H1 (cell line): ENCODE measurements at regions not wholly inside any gene's neighbourhood (a gene's known extent, or its start where the extent isn't known, plus 50 kb on each side); places are given as distances from the start of the nearest gene placed in this dataset.

Experiments
- CTCF ChIA-PET: fragments of 300-600 bp; sonication (Branson Sonifier 250); formaldehyde crosslinking; loops from one replicate; lab custom pipeline; 2021; ENCODE audit not compliant: partially characterized antibody; lab: Charles Lee
- POLR2A ChIA-PET: fragments of 300-600 bp; sonication (Branson Sonifier 250); formaldehyde crosslinking; loops from one replicate; lab custom pipeline; 2021; ENCODE audit warnings: inconsistent platforms; ENCODE audit not compliant: partially characterized antibody; lab: Charles Lee
- DNase-seq, 2 experiments: peaks; one replicate each; pipeline versions ENCODE4 v3.0.0 to v3.0.0-alpha.2; 2010 to 2022; ENCODE audit warnings: low spot score in 2 of 2, low read depth in 1 of 2, mixed read lengths in 1 of 2
- FAIRE-seq: peaks from 2 replicates; lab custom pipeline; 2011; peaks lifted over from hg19 to GRCh38; lab: Jason Lieb, UNC
- H2AFZ ChIP-seq: 2 replicates; pipeline ENCODE4 v1.8.1; 2012; ENCODE audit warnings: low read length, inconsistent platforms
- H2AK5ac ChIP-seq: 2 replicates; pipeline ENCODE4 v1.6.1; 2013; ENCODE audit warnings: low read depth, low read length
- H2BK120ac ChIP-seq: replicated peaks from 2 replicates; pipeline ENCODE3; 2013; ENCODE audit warnings: low read depth, low read length, inconsistent platforms
- H2BK12ac ChIP-seq: 2 replicates; pipeline ENCODE4 v1.6.1; 2013; ENCODE audit warnings: low read depth, low read length
- H2BK15ac ChIP-seq: 2 replicates; pipeline ENCODE4 v1.6.1; 2013; ENCODE audit warnings: low read length
- H2BK20ac ChIP-seq: 2 replicates; pipeline ENCODE4 v1.6.1; 2013; ENCODE audit warnings: low read length
- H2BK5ac ChIP-seq: 2 replicates; pipeline ENCODE4 v1.6.1; 2013; ENCODE audit warnings: low read depth, low read length
- H3K14ac ChIP-seq: 2 replicates; pipeline ENCODE4 v1.6.1; 2013; ENCODE audit warnings: inconsistent platforms; ENCODE audit not compliant: insufficient read length
- H3K18ac ChIP-seq: 2 replicates; pipeline ENCODE4 v1.6.1; 2013; ENCODE audit warnings: low read length; ENCODE audit errors: extremely low read depth
- H3K23ac ChIP-seq: 2 replicates; pipeline ENCODE4 v1.6.1; 2013; ENCODE audit warnings: inconsistent platforms; ENCODE audit not compliant: insufficient read length
- H3K23me2 ChIP-seq: 2 replicates; pipeline ENCODE4 v1.6.1; 2013; ENCODE audit warnings: low read depth, low read length
- H3K27ac ChIP-seq: 2 replicates; pipeline ENCODE4 v1.6.1; 2011; ENCODE audit warnings: low read depth, low read length, inconsistent platforms
- H3K27me3 ChIP-seq, 4 experiments: replicated peaks in 1 of 4; 1 replicate in 1 of 4; 2 replicates in 3 of 4; pipeline versions ENCODE4 v1.6.1 to v1.8.1; 2011 to 2013; ENCODE audit warnings: low read length in 3 of 4, mild to moderate bottlenecking in 3 of 4, inconsistent platforms in 2 of 4, mixed read lengths in 2 of 4, moderate library complexity in 1 of 4; ENCODE audit not compliant: control insufficient read depth in 3 of 4, insufficient read depth in 3 of 4; ENCODE audit errors: extremely low read depth in 1 of 4
- H3K36me3 ChIP-seq, 4 experiments: 2 replicates each; pipeline versions ENCODE4 v1.6.1 to v1.8.1; 2011 to 2013; ENCODE audit warnings: mild to moderate bottlenecking in 4 of 4, low read length in 3 of 4, moderate library complexity in 2 of 4, control low read depth in 1 of 4, inconsistent platforms in 1 of 4; ENCODE audit not compliant: insufficient read depth in 4 of 4, control insufficient read depth in 2 of 4
- H3K4ac ChIP-seq: replicated peaks from 2 replicates; pipeline ENCODE3; 2013; ENCODE audit warnings: low read length, low read depth, mixed read lengths, inconsistent platforms; ENCODE audit not compliant: insufficient read length
- H3K4me1 ChIP-seq, 4 experiments: replicated peaks in 1 of 4; 1 replicate in 1 of 4; 2 replicates in 3 of 4; pipeline versions ENCODE4 v1.6.1 to v1.8.1; 2011 to 2013; ENCODE audit warnings: low read length in 3 of 4, inconsistent platforms in 2 of 4, mixed read lengths in 1 of 4; ENCODE audit not compliant: insufficient read depth in 4 of 4, control insufficient read depth in 3 of 4
- H3K4me2 ChIP-seq, 2 experiments: 2 replicates each; pipeline versions ENCODE4 v1.6.1 to v1.8.1; 2011 to 2013; ENCODE audit warnings: low read depth in 2 of 2, low read length in 2 of 2, control low read depth in 1 of 2, inconsistent platforms in 1 of 2, mild to moderate bottlenecking in 1 of 2; ENCODE audit not compliant: insufficient read depth in 1 of 2
- H3K4me3 ChIP-seq, 4 experiments: fragments of 200-600, 300-600 bp in 1 of 4; sonication (generic), shearing (Covaris generic), sonication (Bioruptor Twin) in 1 of 4; 2 replicates each; pipeline versions ENCODE4 v1.5.1 to v1.8.1; 2011 to 2016; ENCODE audit warnings: low read length in 4 of 4, low read depth in 3 of 4, control low read depth in 2 of 4, inconsistent platforms in 2 of 4, mild to moderate bottlenecking in 2 of 4, mixed read lengths in 1 of 4, moderate library complexity in 1 of 4; ENCODE audit not compliant: insufficient read depth in 2 of 4; ENCODE audit errors: extremely low read depth in 1 of 4
- H3K56ac ChIP-seq: replicated peaks from 2 replicates; pipeline ENCODE3; 2013; ENCODE audit warnings: low read depth, mild to moderate bottlenecking, mixed read lengths, low read length, inconsistent platforms; ENCODE audit not compliant: insufficient read length
- H3K79me1 ChIP-seq: 2 replicates; pipeline ENCODE4 v1.6.1; 2013; ENCODE audit warnings: low read depth, low read length, control low read depth
- H3K79me2 ChIP-seq, 2 experiments: 2 replicates each; pipeline versions ENCODE4 v1.6.1 to v1.8.1; 2012 to 2013; ENCODE audit warnings: low read length in 2 of 2, mild to moderate bottlenecking in 2 of 2, inconsistent platforms in 1 of 2; ENCODE audit not compliant: insufficient read depth in 2 of 2, control insufficient read depth in 1 of 2
- H3K9ac ChIP-seq, 4 experiments: replicated peaks in 1 of 4; 1 replicate in 1 of 4; 2 replicates in 3 of 4; pipeline versions ENCODE4 v1.6.1 to v1.8.1; 2011 to 2013; ENCODE audit warnings: low read depth in 3 of 4, low read length in 3 of 4, control low read depth in 2 of 4, mild to moderate bottlenecking in 2 of 4, moderate library complexity in 2 of 4, inconsistent platforms in 1 of 4; ENCODE audit errors: extremely low read depth in 1 of 4
- H3K9me3 ChIP-seq, 2 experiments: 2 replicates each; pipeline versions ENCODE4 v1.6.1 to v1.8.1; 2012 to 2013; ENCODE audit warnings: mild to moderate bottlenecking in 2 of 2, moderate library complexity in 2 of 2, control low read depth in 1 of 2, inconsistent platforms in 1 of 2, low read depth in 1 of 2, low read length in 1 of 2, mixed read lengths in 1 of 2; ENCODE audit not compliant: insufficient read depth in 2 of 2
- H4K20me1 ChIP-seq, 2 experiments: replicated peaks in 1 of 2; 2 replicates each; pipeline versions ENCODE3 to v1.8.1; 2011 to 2013; ENCODE audit warnings: inconsistent platforms in 2 of 2, low read length in 2 of 2, mild to moderate bottlenecking in 1 of 2; ENCODE audit not compliant: insufficient read depth in 2 of 2, control insufficient read depth in 1 of 2
- H4K5ac ChIP-seq: 2 replicates; pipeline ENCODE4 v1.6.1; 2013; ENCODE audit warnings: low read length, low read depth, mixed read lengths, inconsistent platforms; ENCODE audit not compliant: insufficient read length
- H4K8ac ChIP-seq: 2 replicates; pipeline ENCODE4 v1.8.0; 2013; ENCODE audit warnings: mild to moderate bottlenecking, moderate library complexity, low read length, inconsistent platforms; ENCODE audit not compliant: insufficient read depth; ENCODE audit errors: extremely low read depth
- H4K91ac ChIP-seq: replicated peaks from 2 replicates; pipeline ENCODE3; 2013; ENCODE audit warnings: low read length, mixed read lengths, inconsistent platforms; ENCODE audit not compliant: insufficient read length
- BRCA1 ChIP-seq: IDR thresholded peaks from 2 replicates; pipeline ENCODE4 v1.6.1; 2012; ENCODE audit warnings: low read depth, low read length, improper control_type of control experiment
- CBX8 ChIP-seq: fragments of 300-800, 300-1000 bp; sonication (generic); IDR thresholded peaks from 2 replicates; pipeline ENCODE4 v1.7.1; 2016; ENCODE audit warnings: low read depth, low read length, borderline replicate concordance
- CEBPB ChIP-seq: IDR thresholded peaks from 2 replicates; pipeline ENCODE4 v1.6.1; 2012; ENCODE audit warnings: low read depth, low read length
- EGR1 ChIP-seq: IDR thresholded peaks from 2 replicates; pipeline ENCODE4 v1.6.1; 2011; ENCODE audit warnings: low read depth, low read length, borderline replicate concordance
- GABPA ChIP-seq: IDR thresholded peaks from 2 replicates; pipeline ENCODE4 v1.6.1; 2011; ENCODE audit warnings: mild to moderate bottlenecking, low read length, moderate library complexity, borderline replicate concordance; ENCODE audit not compliant: insufficient read depth
- HDAC2 ChIP-seq, 2 experiments: fragments of 300-600 bp in 1 of 2; sonication (generic) in 1 of 2; IDR thresholded peaks; 2 replicates each; pipeline ENCODE4 v1.6.1; 2011 to 2012; ENCODE audit warnings: low read depth in 2 of 2, low read length in 2 of 2, mild to moderate bottlenecking in 2 of 2, moderate library complexity in 2 of 2, borderline replicate concordance in 1 of 2, inconsistent platforms in 1 of 2
- HDAC6 ChIP-seq: IDR thresholded peaks from one replicate; pipeline ENCODE4 v1.7.1; 2012; ENCODE audit warnings: low read depth, mild to moderate bottlenecking, inconsistent platforms, low read length, moderate library complexity
- KDM5A ChIP-seq: fragments of 200-600 bp; IDR thresholded peaks from 2 replicates; pipeline ENCODE4 v1.7.1; 2012; ENCODE audit warnings: mild to moderate bottlenecking, low read length, inconsistent platforms, mixed read lengths
- NANOG ChIP-seq: IDR thresholded peaks from 2 replicates; pipeline ENCODE4 v1.6.1; 2011; ENCODE audit warnings: low read length, low read depth, mild to moderate bottlenecking, inconsistent platforms; ENCODE audit not compliant: insufficient read depth, poor library complexity, severe bottlenecking
- SP1 ChIP-seq: IDR thresholded peaks from 2 replicates; pipeline ENCODE4 v1.6.1; 2011; ENCODE audit warnings: low read depth, low read length
- SP2 ChIP-seq: IDR thresholded peaks from 2 replicates; pipeline ENCODE4 v1.6.1; 2012; ENCODE audit warnings: mild to moderate bottlenecking, low read length, inconsistent platforms
- SP4 ChIP-seq: IDR thresholded peaks from 2 replicates; pipeline ENCODE4 v1.6.1; 2012; ENCODE audit warnings: low read length, inconsistent platforms
- SUZ12 ChIP-seq: fragments of 200-600 bp; sonication (generic); IDR thresholded peaks from 2 replicates; pipeline ENCODE4 v1.6.1; 2012; ENCODE audit warnings: mild to moderate bottlenecking, inconsistent platforms, low read length, moderate library complexity, mixed read lengths
- YY1 ChIP-seq: IDR thresholded peaks from 2 replicates; pipeline ENCODE4 v1.6.1; 2011; ENCODE audit warnings: low read depth, mild to moderate bottlenecking, low read length
- WGBS, 2 experiments: shearing (Covaris generic) in 1 of 2; methylation state at CpG; one replicate each; pipeline versions ENCODE4 v1.1.6 to v1.1.7; 2013 to 2015; ENCODE audit warnings: low lambda C conversion rate in 2 of 2, mixed read lengths in 2 of 2, inconsistent platforms in 1 of 2, low coverage in 1 of 2, missing lambda C conversion rate in 1 of 2; ENCODE audit not compliant: insufficient replicate concordance in 2 of 2, insufficient coverage in 1 of 2, insufficient read length in 1 of 2; ENCODE audit errors: extremely low coverage in 1 of 2, missing lambda C conversion rate in 1 of 2; 5-methylcytosine and 5-hydroxymethylcytosine counted together

DNA sequence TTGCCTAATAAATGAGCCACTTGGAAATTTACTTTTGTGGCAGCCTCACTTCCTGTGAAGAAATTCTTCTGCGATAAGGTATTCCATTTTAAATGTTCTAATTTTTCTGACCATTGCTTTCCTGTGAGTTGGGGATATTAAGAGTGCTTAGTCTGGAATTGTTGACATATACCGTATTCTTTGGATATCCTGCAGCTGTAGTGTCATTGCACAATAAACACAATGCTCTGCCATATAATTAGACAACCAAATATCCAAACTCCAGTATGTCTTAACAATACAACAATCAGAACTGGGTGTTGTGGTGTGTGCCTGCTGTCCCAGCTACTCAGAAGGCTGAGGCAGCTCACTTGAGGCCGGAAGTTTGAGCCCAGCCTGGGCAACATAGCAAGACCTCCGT lies 99.4 kb downstream of the LUZP4 start:
- H4K20me1 ChIP-seq = no peaks in the 10 kb centered on the region
- H3K9ac ChIP-seq = no peak overlapping the region
- H3K4ac ChIP-seq = no peak overlapping the region
- no peak overlapping the region for H2BK12ac ChIP-seq
- H2BK120ac ChIP-seq = no peak overlapping the region
- H3K27ac ChIP-seq = no peak overlapping the region
- CTCF ChIA-PET = interaction anchor here (0.6 kb wide), 1 partner anchor 13 kb away, joined by 4 read pairs; no protein-coding TSS in a partner anchor
- H3K18ac ChIP-seq = no peak overlapping the region
- H2BK5ac ChIP-seq = no peak overlapping the region
- FAIRE-seq = no peak
- no peaks in the 10 kb centered on the region for H3K27me3 ChIP-seq
- no peak overlapping the region for H3K56ac ChIP-seq
- H3K23ac ChIP-seq = no peak overlapping the region
- H3K23me2 ChIP-seq = no peaks in the 10 kb centered on the region
- no peak overlapping the region for H3K4me3 ChIP-seq
- no peak overlapping the region for H4K5ac ChIP-seq
- H2AK5ac ChIP-seq = no peak overlapping the region
- DNase-seq = no peak
- H2AFZ ChIP-seq = no peak overlapping the region
- no peak overlapping the region for H2BK20ac ChIP-seq
- no peak overlapping the region for H3K14ac ChIP-seq
- H3K36me3 ChIP-seq = no peaks in the 10 kb centered on the region
- no peaks in the 10 kb centered on the region for H3K79me1 ChIP-seq
- POLR2A ChIA-PET = no interaction called here
- WGBS, 2 experiments = 94% methylated on average over 4 of the region's 4 CpGs; no CpG with 5 or more reads in 1 of the 2 experiments
- no peaks in the 10 kb centered on the region for H3K4me1 ChIP-seq
- H4K8ac ChIP-seq = no peak overlapping the region
- no peaks in the 10 kb centered on the region for H3K9me3 ChIP-seq
- H3K79me2 ChIP-seq = no peaks in the 10 kb centered on the region
- H4K91ac ChIP-seq = no peak overlapping the region
- no peak overlapping the region for H2BK15ac ChIP-seq
- H3K4me2 ChIP-seq = no peak overlapping the region
- TF ChIP-seq KDM5A (no peak), SUZ12 (no peak), GABPA (no peak), CBX8 (no peak), CEBPB (no peak), SP2 (no peak), SP4 (no peak), YY1 (no peak), EGR1 (no peak), SP1 (no peak), NANOG (no peak), HDAC2 (IDR thresholded peaks at IDR 0.05; ENCODE audit: borderline replicate concordance in 1 of 2, low read depth in 2 of 2, low read length in 2 of 2) (no peak), BRCA1 (no peak), HDAC6 (no peak)
